ENCODE measurements at regions not wholly inside any gene's neighbourhood (a gene's known extent, or its start where the extent isn't known, plus 50 kb on each side); places are given as distances from the start of the nearest gene placed in this dataset.
A peak's percentile ranks its signal among the peaks of the same experiment; 100 is the strongest.

DNA sequence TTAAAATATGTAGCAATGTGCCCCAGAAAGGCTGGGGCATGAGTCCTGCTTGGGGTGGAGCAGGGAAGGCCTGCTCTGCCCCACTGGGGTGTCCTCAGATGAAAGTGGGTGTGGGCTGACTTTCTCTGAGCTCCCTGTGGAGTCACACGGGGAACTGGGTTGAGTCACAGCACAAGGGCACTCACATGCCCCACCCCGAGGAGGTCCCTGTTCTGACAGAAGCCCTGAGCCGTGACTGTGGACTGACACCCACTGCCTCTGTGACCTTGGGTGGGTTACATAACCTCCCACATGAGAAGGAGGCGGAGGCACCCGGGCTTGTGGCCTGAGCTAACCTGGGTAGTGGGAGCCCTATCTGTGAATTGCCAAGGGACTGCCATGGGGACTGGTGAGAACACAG, 52.5 kb upstream of the TINAGL1 start (continued):
- TF ChIP-seq, protein P1, sequence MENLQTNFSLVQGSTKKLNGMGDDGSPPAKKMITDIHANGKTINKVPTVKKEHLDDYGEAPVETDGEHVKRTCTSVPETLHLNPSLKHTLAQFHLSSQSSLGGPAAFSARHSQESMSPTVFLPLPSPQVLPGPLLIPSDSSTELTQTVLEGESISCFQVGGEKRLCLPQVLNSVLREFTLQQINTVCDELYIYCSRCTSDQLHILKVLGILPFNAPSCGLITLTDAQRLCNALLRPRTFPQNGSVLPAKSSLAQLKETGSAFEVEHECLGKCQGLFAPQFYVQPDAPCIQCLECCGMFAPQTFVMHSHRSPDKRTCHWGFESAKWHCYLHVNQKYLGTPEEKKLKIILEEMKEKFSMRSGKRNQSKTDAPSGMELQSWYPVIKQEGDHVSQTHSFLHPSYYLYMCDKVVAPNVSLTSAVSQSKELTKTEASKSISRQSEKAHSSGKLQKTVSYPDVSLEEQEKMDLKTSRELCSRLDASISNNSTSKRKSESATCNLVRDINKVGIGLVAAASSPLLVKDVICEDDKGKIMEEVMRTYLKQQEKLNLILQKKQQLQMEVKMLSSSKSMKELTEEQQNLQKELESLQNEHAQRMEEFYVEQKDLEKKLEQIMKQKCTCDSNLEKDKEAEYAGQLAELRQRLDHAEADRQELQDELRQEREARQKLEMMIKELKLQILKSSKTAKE (CRISPR knock-in tag; IDR thresholded peaks at IDR 0.05; ENCODE audit: borderline replicate concordance), result no peak
- TF ChIP-seq SUZ12 (IDR thresholded peaks at IDR 0.05; ENCODE audit: low read depth, low read length), result no peak
- TF ChIP-seq, protein P2, sequence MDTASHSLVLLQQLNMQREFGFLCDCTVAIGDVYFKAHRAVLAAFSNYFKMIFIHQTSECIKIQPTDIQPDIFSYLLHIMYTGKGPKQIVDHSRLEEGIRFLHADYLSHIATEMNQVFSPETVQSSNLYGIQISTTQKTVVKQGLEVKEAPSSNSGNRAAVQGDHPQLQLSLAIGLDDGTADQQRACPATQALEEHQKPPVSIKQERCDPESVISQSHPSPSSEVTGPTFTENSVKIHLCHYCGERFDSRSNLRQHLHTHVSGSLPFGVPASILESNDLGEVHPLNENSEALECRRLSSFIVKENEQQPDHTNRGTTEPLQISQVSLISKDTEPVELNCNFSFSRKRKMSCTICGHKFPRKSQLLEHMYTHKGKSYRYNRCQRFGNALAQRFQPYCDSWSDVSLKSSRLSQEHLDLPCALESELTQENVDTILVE (CRISPR knock-in tag; IDR thresholded peaks at IDR 0.05), result no peak
- TF ChIP-seq, protein P3, sequence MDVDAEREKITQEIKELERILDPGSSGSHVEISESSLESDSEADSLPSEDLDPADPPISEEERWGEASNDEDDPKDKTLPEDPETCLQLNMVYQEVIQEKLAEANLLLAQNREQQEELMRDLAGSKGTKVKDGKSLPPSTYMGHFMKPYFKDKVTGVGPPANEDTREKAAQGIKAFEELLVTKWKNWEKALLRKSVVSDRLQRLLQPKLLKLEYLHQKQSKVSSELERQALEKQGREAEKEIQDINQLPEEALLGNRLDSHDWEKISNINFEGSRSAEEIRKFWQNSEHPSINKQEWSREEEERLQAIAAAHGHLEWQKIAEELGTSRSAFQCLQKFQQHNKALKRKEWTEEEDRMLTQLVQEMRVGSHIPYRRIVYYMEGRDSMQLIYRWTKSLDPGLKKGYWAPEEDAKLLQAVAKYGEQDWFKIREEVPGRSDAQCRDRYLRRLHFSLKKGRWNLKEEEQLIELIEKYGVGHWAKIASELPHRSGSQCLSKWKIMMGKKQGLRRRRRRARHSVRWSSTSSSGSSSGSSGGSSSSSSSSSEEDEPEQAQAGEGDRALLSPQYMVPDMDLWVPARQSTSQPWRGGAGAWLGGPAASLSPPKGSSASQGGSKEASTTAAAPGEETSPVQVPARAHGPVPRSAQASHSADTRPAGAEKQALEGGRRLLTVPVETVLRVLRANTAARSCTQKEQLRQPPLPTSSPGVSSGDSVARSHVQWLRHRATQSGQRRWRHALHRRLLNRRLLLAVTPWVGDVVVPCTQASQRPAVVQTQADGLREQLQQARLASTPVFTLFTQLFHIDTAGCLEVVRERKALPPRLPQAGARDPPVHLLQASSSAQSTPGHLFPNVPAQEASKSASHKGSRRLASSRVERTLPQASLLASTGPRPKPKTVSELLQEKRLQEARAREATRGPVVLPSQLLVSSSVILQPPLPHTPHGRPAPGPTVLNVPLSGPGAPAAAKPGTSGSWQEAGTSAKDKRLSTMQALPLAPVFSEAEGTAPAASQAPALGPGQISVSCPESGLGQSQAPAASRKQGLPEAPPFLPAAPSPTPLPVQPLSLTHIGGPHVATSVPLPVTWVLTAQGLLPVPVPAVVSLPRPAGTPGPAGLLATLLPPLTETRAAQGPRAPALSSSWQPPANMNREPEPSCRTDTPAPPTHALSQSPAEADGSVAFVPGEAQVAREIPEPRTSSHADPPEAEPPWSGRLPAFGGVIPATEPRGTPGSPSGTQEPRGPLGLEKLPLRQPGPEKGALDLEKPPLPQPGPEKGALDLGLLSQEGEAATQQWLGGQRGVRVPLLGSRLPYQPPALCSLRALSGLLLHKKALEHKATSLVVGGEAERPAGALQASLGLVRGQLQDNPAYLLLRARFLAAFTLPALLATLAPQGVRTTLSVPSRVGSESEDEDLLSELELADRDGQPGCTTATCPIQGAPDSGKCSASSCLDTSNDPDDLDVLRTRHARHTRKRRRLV (CRISPR knock-in tag; IDR thresholded peaks at IDR 0.05), result no peak
- no peak for TF ChIP-seq RBM22 (optimal IDR thresholded peaks at IDR 0.05; ENCODE audit: low read length)
- no peak for TF ChIP-seq MBNL3 (CRISPR knock-in tag; conservative IDR thresholded peaks at IDR 0.05)
- TF ChIP-seq TBX2 (CRISPR knock-in tag; IDR thresholded peaks at IDR 0.05; ENCODE audit: borderline replicate concordance), result peak; percentile 35; the same call in 1 of the 2 replicates
- 0 out of 2 replicates have a peak, but pooled peaks have one; percentile 33 for TF ChIP-seq ZNF446 (CRISPR knock-in tag; IDR thresholded peaks at IDR 0.05)
- peak; percentile 52 for TF ChIP-seq ZMYM4 (CRISPR knock-in tag; IDR thresholded peaks at IDR 0.05)
- TF ChIP-seq RXRB (CRISPR knock-in tag; IDR thresholded peaks at IDR 0.05; ENCODE audit: borderline replicate concordance), result peak; percentile 89
- TF ChIP-seq HNRNPUL1 (IDR thresholded peaks at IDR 0.05; ENCODE audit: low read depth, low read length), result no peak
- peak in 1 of 2 experiments; percentile 44; a peak in 1 of 4 replicates for TF ChIP-seq NR2F1 (CRISPR knock-in tag; IDR thresholded peaks at IDR 0.05)
- TF ChIP-seq ZNF7 (CRISPR knock-in tag; IDR thresholded peaks at IDR 0.05), result no peak
- TF ChIP-seq PITX1 (CRISPR knock-in tag; IDR thresholded peaks at IDR 0.05), result no peak
- TF ChIP-seq TBX3 (IDR thresholded peaks at IDR 0.05; ENCODE audit: borderline replicate concordance), result no peak
- no peak for TF ChIP-seq GATAD1 (CRISPR knock-in tag; IDR thresholded peaks at IDR 0.05)
- no peak for TF ChIP-seq ARNTL (CRISPR knock-in tag; IDR thresholded peaks at IDR 0.05)
- TF ChIP-seq TP53 (CRISPR knock-in tag; conservative IDR thresholded peaks at IDR 0.05), result no peak
- TF ChIP-seq, protein P4, sequence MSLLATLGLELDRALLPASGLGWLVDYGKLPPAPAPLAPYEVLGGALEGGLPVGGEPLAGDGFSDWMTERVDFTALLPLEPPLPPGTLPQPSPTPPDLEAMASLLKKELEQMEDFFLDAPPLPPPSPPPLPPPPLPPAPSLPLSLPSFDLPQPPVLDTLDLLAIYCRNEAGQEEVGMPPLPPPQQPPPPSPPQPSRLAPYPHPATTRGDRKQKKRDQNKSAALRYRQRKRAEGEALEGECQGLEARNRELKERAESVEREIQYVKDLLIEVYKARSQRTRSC (CRISPR knock-in tag; IDR thresholded peaks at IDR 0.05; ENCODE audit: low read depth), result no peak
- no peak for TF ChIP-seq ZNF556 (CRISPR knock-in tag; IDR thresholded peaks at IDR 0.05; ENCODE audit: borderline replicate concordance)
- no peak for TF ChIP-seq YEATS4 (CRISPR knock-in tag; IDR thresholded peaks at IDR 0.05; ENCODE audit: borderline replicate concordance)
- TF ChIP-seq MED1 (CRISPR knock-in tag; IDR thresholded peaks at IDR 0.05), result peak; percentile 81
- TF ChIP-seq SNRNP70 (IDR thresholded peaks at IDR 0.05; ENCODE audit: low read depth, low read length), result no peak
- TF ChIP-seq PAWR (CRISPR knock-in tag; IDR thresholded peaks at IDR 0.05; ENCODE audit: borderline replicate concordance), result no peak

Data from HepG2 (cell line).